Lower lobe of right lung (tissue), 2 donors: ENCODE measurements at regions not wholly inside any gene's neighbourhood (a gene's known extent, or its start where the extent isn't known, plus 50 kb on each side); places are given as distances from the start of the nearest gene placed in this dataset.

Experiments used
- ATAC-seq, 2 donors: fragments of 200-7000 bp; cut with Tn5 transposase; one replicate each; pipeline ENCODE4 v1.9.1; 2020 to 2022; ENCODE audit warnings: mild to moderate bottlenecking in 2 of 2, moderate library complexity in 2 of 2
- DNase-seq: peaks from one replicate; pipeline ENCODE4 v3.0.0-alpha.2; 2020
- H3K27ac ChIP-seq: fragments of 200-600 bp; one replicate; pipeline ENCODE4 v1.8.0; 2022
- H3K27me3 ChIP-seq: fragments of 200-600 bp; one replicate; pipeline ENCODE4 v1.8.0; 2022; ENCODE audit warnings: low read depth
- H3K36me3 ChIP-seq: fragments of 200-600 bp; one replicate; pipeline ENCODE4 v1.8.0; 2022; ENCODE audit warnings: mild to moderate bottlenecking
- H3K4me1 ChIP-seq: fragments of 200-600 bp; one replicate; pipeline ENCODE4 v1.8.0; 2022
- H3K4me3 ChIP-seq: fragments of 200-600 bp; one replicate; pipeline ENCODE4 v1.8.0; 2022; ENCODE audit warnings: mild to moderate bottlenecking
- H3K9me3 ChIP-seq: fragments of 200-600 bp; one replicate; pipeline ENCODE4 v1.8.0; 2022
- intact Hi-C: fragments of 100-400 bp; cut with DNase I; formaldehyde crosslinking; loops from one replicate; pipeline ENCODE4 v1.11.0; 2022
- TF ChIP-seq, protein P1 (sequence below): fragments of 200-600 bp; IDR thresholded peaks from one replicate; pipeline ENCODE4 v1.8.0; 2022; ENCODE audit warnings: antibody characterized with exemption, mild to moderate bottlenecking
- donor health status: DM: no; HTN: yes; CAD: no; lungs with severe emphysema.

DNA sequence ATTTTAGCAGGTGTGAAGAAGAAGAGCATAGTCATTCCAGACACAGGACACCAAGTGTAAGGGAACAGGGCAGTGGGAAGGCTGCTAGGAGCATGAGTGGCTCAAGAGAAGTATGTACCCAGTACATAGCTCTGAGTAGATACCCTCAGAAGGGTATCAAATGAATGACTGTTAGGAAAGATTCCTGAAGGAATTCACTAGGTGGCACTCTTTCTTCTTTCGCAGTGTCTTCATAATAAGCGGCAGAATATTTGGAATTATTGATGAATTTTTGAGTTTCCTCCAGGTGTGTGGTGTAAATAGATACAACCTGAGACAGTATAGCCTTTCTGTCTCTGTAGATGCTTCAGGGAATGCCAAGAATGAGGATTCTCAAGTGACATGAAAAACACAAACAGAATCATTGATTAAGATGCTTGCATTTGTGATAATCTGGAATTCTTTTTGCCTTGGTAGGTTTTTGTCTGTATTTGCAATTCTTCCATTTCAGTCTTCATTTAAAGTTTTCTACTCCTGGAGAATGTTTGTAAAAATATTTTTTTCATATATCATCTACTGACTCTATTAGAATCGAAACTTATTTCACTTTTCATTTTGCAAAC lies 264.3 kb upstream of the RIMS1 start:
- no peak for DNase-seq
- Histone ChIP-seq H3K36me3 (no peaks in the 10 kb centered on the region), H3K9me3 (no peaks in the 10 kb centered on the region), H3K4me1 (no peaks in the 10 kb centered on the region), H3K27me3 (no peaks in the 10 kb centered on the region), H3K4me3 (no peak overlapping the region), H3K27ac (no peak overlapping the region)
- intact Hi-C loops, result no loop called here
- ATAC-seq, result no peak
- TF ChIP-seq, protein P1, sequence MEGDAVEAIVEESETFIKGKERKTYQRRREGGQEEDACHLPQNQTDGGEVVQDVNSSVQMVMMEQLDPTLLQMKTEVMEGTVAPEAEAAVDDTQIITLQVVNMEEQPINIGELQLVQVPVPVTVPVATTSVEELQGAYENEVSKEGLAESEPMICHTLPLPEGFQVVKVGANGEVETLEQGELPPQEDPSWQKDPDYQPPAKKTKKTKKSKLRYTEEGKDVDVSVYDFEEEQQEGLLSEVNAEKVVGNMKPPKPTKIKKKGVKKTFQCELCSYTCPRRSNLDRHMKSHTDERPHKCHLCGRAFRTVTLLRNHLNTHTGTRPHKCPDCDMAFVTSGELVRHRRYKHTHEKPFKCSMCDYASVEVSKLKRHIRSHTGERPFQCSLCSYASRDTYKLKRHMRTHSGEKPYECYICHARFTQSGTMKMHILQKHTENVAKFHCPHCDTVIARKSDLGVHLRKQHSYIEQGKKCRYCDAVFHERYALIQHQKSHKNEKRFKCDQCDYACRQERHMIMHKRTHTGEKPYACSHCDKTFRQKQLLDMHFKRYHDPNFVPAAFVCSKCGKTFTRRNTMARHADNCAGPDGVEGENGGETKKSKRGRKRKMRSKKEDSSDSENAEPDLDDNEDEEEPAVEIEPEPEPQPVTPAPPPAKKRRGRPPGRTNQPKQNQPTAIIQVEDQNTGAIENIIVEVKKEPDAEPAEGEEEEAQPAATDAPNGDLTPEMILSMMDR, result peak; percentile 34

DNA sequence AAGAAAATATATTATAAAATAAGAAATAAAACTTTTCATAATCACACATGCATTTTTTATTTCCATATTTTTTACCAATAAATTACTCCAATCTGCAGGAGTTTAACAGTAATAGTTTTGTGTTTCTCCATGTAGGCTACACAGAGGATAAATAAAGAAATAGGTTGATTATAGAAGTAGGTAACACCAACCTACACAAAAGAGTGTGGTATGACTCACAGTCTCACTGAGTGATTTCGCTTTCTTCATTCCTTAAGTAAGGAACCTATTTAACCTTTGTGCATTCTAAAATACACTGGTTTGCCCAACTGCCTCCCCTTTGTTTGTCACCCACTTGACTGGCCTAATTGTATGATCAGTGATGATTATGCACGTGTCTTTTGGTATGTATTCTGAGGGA lies 244.2 kb upstream of the RIMS1 start:
- H3K36me3 ChIP-seq, result no peaks in the 10 kb centered on the region
- no peak for DNase-seq
- no peaks in the 10 kb centered on the region for H3K27me3 ChIP-seq
- no peaks in the 10 kb centered on the region for H3K9me3 ChIP-seq
- intact Hi-C loops, result no loop called here
- ATAC-seq, result no peak
- no peaks in the 10 kb centered on the region for H3K4me1 ChIP-seq
- H3K4me3 ChIP-seq, result no peak overlapping the region
- TF ChIP-seq, protein P1, result no peak
- no peak overlapping the region for H3K27ac ChIP-seq

DNA sequence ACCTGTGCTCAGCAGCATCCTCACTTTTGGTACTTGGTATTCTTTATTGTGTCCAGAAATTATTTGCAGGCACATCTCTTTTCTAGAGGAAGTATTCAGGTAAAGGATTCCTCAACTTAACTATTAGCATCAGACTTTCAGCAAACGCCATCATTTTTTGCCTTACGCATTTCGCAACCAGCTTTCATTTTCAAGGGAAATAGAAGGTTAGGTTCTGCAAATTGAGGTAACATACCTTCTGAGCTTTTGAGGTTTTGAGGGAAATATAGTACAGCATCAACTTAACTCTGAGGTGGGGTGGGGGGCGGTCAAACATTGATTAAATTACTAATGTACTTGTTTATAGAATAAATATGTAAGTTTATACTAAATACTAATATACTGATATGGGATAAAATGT lies 243.6 kb upstream of the RIMS1 start:
- no peak overlapping the region for H3K4me3 ChIP-seq
- no peaks in the 10 kb centered on the region for H3K4me1 ChIP-seq
- no peaks in the 10 kb centered on the region for H3K27me3 ChIP-seq
- TF ChIP-seq, protein P1, result no peak
- ATAC-seq, result no peak
- intact Hi-C loops, result no loop called here
- no peak for DNase-seq
- H3K27ac ChIP-seq, result no peak overlapping the region
- no peaks in the 10 kb centered on the region for H3K36me3 ChIP-seq
- no peaks in the 10 kb centered on the region for H3K9me3 ChIP-seq

DNA sequence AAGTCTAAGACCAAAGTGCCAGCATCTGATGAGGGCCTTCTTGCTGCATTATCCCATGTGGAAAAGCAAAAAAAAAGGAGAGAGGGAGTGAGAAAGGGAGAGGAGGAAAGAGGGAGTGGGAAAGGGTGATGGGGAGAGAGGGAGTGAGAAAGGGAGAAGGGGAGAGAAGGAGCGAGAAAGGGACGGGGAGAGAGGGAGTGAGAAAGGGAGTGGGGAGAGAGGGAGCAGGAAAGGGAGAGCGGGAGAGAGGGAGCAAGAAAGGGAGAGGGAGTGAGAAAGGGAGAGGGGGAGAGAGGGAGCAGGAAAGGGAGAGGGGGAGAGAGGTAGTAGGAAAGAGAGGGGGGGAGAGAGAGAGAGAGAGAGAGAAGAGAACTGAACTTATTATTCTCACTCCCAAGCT lies 241.1 kb upstream of the RIMS1 start:
- no peaks in the 10 kb centered on the region for H3K9me3 ChIP-seq
- ATAC-seq, result no peak
- H3K27me3 ChIP-seq, result no peaks in the 10 kb centered on the region
- no peak overlapping the region for H3K27ac ChIP-seq
- TF ChIP-seq, protein P1, result no peak
- no peak for DNase-seq
- intact Hi-C loops, result no loop called here
- H3K4me3 ChIP-seq, result no peak overlapping the region
- H3K36me3 ChIP-seq, result no peaks in the 10 kb centered on the region
- no peaks in the 10 kb centered on the region for H3K4me1 ChIP-seq

DNA sequence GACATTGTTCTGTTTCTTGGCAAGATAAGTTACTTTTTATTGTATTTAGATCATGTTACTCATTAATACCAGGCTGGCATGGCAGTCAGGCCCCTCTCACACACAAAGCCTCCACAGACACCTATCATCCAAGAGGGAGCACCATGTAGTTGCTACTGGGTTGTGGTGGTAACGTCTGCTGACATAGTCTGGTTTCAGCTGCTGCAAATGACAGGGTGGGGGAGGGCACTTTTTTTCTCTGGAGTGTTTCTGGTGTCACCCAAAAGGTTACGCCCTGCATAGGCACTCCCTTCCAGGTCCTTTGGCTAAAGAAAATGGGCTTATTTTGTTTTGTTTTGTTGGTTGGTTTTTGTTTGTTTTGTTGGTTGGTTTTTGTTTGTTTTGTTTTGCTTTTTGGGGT lies 236.4 kb upstream of the RIMS1 start:
- H3K4me3 ChIP-seq, result no peak overlapping the region
- intact Hi-C loops, result no loop called here
- no peaks in the 10 kb centered on the region for H3K9me3 ChIP-seq
- no peaks in the 10 kb centered on the region for H3K4me1 ChIP-seq
- TF ChIP-seq, protein P1, result no peak
- no peaks in the 10 kb centered on the region for H3K27me3 ChIP-seq
- no peak for ATAC-seq
- no peak for DNase-seq
- H3K27ac ChIP-seq, result no peak overlapping the region
- H3K36me3 ChIP-seq, result no peaks in the 10 kb centered on the region

DNA sequence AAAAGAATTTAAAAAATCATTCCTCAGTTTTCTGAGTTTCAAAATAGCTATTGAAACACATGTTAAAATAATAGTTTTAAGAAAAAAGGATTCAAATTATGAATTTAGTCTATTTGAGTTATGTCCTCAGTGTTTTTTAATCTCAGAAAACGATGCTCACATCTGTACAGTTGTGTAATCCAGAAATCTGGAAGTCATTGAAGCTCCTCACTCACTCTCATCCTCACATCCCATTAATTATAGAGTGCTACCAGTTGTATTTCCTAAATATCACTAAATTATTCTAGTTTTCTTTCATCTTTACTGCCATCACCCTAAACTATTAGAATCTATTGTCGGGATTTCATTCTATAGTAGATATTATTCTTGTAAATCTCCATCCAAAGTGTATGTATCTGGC lies 234.7 kb upstream of the RIMS1 start:
- no peaks in the 10 kb centered on the region for H3K27me3 ChIP-seq
- no peak for DNase-seq
- H3K4me3 ChIP-seq, result no peak overlapping the region
- no peaks in the 10 kb centered on the region for H3K9me3 ChIP-seq
- intact Hi-C loops, result no loop called here
- ATAC-seq, result no peak
- H3K36me3 ChIP-seq, result no peaks in the 10 kb centered on the region
- H3K4me1 ChIP-seq, result no peaks in the 10 kb centered on the region
- H3K27ac ChIP-seq, result no peak overlapping the region
- TF ChIP-seq, protein P1, result no peak
